Vagina (tissue), 2 donors: ENCODE measurements at regions not wholly inside any gene's neighbourhood (a gene's known extent, or its start where the extent isn't known, plus 50 kb on each side); places are given as distances from the start of the nearest gene placed in this dataset.

ENCODE experiments used
- POLR2A ChIP-seq, 2 donors: fragments of 450-650 bp; IDR thresholded peaks; one replicate each; pipeline ENCODE4 v1.6.1; 2017; ENCODE audit warnings: antibody characterized with exemption in 2 of 2, mild to moderate bottlenecking in 2 of 2, moderate library complexity in 2 of 2
- TF ChIP-seq, protein P1 (sequence below), 3 experiments: fragments of 450-650 bp in 2 of 3; fragments of 200-600 bp in 1 of 3; sonication (generic) in 1 of 3; IDR thresholded peaks; one replicate each; pipeline ENCODE4 v1.5.1; 2017 to 2019; ENCODE audit warnings: antibody characterized with exemption in 3 of 3, mild to moderate bottlenecking in 2 of 3, moderate library complexity in 2 of 3

DNA sequence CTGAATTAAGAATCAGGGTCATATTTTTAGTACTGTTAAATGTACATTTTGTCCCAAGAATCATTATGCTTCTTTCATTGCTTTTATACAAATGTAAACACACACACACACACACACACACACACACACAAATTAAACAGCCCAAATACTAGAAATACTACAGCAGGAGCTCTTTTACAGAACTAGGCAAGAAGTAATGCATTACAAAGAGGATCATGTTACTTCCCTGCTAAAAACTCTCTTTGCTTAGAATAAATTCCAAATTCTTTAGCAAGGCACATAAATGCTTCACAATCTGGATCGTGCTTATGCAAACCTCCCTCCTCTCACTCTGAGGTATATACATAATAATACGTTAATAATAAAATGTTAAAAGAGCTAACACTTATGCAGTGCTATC, 720.4 kb upstream of the ADGRL4 start:
- TF ChIP-seq, protein P1, sequence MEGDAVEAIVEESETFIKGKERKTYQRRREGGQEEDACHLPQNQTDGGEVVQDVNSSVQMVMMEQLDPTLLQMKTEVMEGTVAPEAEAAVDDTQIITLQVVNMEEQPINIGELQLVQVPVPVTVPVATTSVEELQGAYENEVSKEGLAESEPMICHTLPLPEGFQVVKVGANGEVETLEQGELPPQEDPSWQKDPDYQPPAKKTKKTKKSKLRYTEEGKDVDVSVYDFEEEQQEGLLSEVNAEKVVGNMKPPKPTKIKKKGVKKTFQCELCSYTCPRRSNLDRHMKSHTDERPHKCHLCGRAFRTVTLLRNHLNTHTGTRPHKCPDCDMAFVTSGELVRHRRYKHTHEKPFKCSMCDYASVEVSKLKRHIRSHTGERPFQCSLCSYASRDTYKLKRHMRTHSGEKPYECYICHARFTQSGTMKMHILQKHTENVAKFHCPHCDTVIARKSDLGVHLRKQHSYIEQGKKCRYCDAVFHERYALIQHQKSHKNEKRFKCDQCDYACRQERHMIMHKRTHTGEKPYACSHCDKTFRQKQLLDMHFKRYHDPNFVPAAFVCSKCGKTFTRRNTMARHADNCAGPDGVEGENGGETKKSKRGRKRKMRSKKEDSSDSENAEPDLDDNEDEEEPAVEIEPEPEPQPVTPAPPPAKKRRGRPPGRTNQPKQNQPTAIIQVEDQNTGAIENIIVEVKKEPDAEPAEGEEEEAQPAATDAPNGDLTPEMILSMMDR (IDR thresholded peaks at IDR 0.05): no peak
- no peak for TF ChIP-seq POLR2A (IDR thresholded peaks at IDR 0.05)
